Ishikawa (cell line): ENCODE measurements at regions not wholly inside any gene's neighbourhood (a gene's known extent, or its start where the extent isn't known, plus 50 kb on each side); places are given as distances from the start of the nearest gene placed in this dataset.

ENCODE experiments used
- CEBPB ChIP-seq: IDR thresholded peaks from 2 replicates; pipeline ENCODE4 v1.6.1; 2012
- CREB1 ChIP-seq: IDR thresholded peaks from 2 replicates; pipeline ENCODE4 v1.6.1; 2012; ENCODE audit warnings: low read depth
- EGR1 ChIP-seq: IDR thresholded peaks from 2 replicates; pipeline ENCODE4 v1.6.1; 2012
- EP300 ChIP-seq: IDR thresholded peaks from 2 replicates; pipeline ENCODE4 v1.6.1; 2012; ENCODE audit warnings: borderline replicate concordance
- FOXM1 ChIP-seq: IDR thresholded peaks from 2 replicates; pipeline ENCODE4 v1.6.1; 2012; ENCODE audit warnings: low read depth, borderline replicate concordance
- NFIC ChIP-seq: IDR thresholded peaks from 2 replicates; pipeline ENCODE4 v1.6.1; 2012
- TAF1 ChIP-seq: IDR thresholded peaks from 2 replicates; pipeline ENCODE4 v1.6.1; 2012; ENCODE audit warnings: low read depth, mild to moderate bottlenecking
- YY1 ChIP-seq: IDR thresholded peaks from 2 replicates; pipeline ENCODE4 v1.6.1; 2012; ENCODE audit warnings: low read depth
- TF ChIP-seq, protein P1 (sequence below): IDR thresholded peaks from 2 replicates; pipeline ENCODE4 v1.6.1; 2012

DNA sequence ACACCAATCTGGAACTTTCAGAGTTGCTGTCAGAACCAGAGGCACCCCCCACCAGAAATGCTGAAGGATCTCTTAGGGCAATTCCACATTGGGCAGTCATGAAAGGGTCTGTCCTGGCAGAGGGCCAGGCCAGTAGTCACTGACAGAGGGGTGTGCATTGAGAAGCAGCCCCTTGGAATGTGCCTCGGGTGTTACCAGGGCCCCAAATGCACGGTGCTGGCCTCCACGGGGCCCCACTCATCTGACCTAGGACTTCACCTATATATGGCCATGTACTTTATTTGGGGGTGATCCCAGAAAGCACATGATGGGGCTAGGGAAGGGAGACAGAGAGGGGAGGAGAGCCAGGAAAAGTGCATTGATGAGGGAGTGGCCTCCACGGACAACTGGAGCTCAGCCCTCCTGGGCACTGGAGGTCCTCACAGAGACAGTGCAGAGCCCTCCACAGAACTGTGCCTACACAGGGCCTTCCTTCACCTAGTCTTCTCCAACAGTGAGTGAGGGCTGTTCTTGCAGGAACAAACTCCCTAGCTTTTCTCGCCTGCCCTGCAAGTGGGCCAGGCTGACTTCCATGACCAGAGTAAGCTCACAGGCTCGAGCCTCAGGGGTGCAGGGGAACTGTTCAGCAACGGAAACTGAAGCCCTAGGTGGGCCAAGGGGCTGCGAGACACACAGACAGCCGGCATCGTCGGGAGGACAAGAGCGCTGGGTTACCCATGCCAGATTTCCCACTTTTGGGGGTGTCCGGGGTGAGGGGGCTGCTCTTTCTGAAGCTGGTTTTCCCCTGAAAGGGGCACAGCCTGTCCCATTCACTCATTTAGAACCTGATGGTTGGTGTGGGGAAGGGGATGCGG is 136.2 kb downstream of the HMX1 start:
- TF ChIP-seq FOXM1: no peak
- TF ChIP-seq, protein P1, sequence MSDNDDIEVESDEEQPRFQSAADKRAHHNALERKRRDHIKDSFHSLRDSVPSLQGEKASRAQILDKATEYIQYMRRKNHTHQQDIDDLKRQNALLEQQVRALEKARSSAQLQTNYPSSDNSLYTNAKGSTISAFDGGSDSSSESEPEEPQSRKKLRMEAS: no peak
- TF ChIP-seq NFIC: no peak
- no peak for TF ChIP-seq CEBPB
- no peak for TF ChIP-seq EGR1
- no peak for TF ChIP-seq TAF1
- TF ChIP-seq EP300: no peak
- TF ChIP-seq YY1: no peak
- no peak for TF ChIP-seq CREB1
